ENCODE measurements at regions not wholly inside any gene's neighbourhood (a gene's known extent, or its start where the extent isn't known, plus 50 kb on each side); places are given as distances from the start of the nearest gene placed in this dataset.

GRCh38 chr16:66204756-66205155, 161.7 kb upstream of the CDH5 start:
- TF ChIP-seq CTCF (IDR thresholded peaks at IDR 0.05) (no peak), POLR2A (IDR thresholded peaks at IDR 0.05) (no peak), POLR2AphosphoS5 (IDR thresholded peaks at IDR 0.05) (no peak)

All from breast epithelium (tissue), 3 donors.